ENCODE measurements at regions not wholly inside any gene's neighbourhood (a gene's known extent, or its start where the extent isn't known, plus 50 kb on each side); places are given as distances from the start of the nearest gene placed in this dataset.

- no peak for TF ChIP-seq CTCF (conservative IDR thresholded peaks at IDR 0.05; ENCODE audit: low read depth, low read length)
- no peak for DNase-seq (ENCODE audit: low read depth)
- no peak overlapping the region for H3K4me3 ChIP-seq (ENCODE audit: low read depth, low read length)
These were observed 772.5 kb downstream of the TRIML1 start for GRCh38 chr4:188911707-188912106.

DNA sequence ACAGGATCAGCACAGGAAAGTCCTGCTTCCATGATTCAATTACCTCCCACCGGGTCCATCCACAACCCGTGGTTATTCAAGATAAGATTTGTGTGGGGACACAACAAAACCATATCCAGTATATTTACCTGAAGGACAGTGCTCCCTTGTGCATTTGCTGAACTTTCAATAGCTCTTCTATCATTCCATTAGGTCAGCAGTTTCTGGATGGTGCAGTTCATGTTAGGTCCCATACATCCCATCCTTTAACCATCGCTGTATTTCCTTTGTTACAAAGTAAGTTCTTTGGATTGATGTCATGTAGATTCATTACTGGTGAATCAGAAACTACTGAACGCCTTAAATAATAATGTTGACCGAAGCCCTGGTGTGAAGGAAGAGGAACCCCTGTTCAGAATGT, 775.9 kb downstream of the TRIML1 start:
- TF ChIP-seq CTCF (conservative IDR thresholded peaks at IDR 0.05; ENCODE audit: low read depth, low read length): no peak

DNA sequence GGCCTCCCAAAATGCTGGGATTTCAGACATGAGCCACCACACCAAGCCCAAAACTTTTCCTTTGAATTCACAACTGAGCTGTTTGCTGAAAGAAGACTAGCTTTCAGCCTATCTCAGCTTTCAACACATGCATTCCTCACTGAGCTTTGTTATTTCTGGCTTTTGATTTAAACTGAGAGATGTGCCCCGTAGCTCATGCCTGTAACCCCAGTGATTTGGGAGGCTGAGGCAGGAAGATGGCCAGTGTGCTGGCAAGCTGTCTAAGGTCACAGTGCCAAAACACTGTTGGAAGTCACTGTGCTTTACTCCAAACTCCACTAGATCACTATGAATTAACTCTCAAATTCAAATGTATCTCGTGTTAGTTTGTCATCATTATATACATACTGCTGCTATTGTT, 779.5 kb downstream of the TRIML1 start:
- H3K4me3 ChIP-seq (ENCODE audit: low read depth, low read length): no peak overlapping the region
- no peak for TF ChIP-seq CTCF (conservative IDR thresholded peaks at IDR 0.05; ENCODE audit: low read depth, low read length)
- no peak for DNase-seq (ENCODE audit: low read depth)

More for the DNA sequence above, 775.9 kb downstream of the TRIML1 start:
- no peak overlapping the region for H3K4me3 ChIP-seq (ENCODE audit: low read depth, low read length)
- DNase-seq (ENCODE audit: low read depth): no peak

DNA sequence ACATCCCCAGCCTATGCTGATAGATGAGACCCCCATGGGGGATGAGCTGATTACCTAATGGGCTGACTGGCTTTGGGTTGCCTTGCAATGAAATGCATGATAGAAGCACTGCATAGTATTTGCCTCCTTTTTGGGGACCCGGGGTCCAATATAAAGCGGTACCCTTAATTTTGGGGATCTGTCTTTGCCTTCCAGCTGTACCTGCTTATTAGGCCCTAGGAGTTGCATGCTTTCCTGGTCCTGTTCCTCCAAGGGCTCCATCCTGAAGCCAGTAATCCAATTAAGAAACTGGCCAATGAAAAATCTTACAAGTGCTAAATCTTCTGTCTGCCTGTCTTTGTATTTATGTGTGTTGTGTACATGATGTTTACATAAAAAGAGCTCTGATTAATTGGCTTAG, 791.6 kb downstream of the TRIML1 start:
- no peak for TF ChIP-seq CTCF (conservative IDR thresholded peaks at IDR 0.05; ENCODE audit: low read depth, low read length)
- DNase-seq (ENCODE audit: low read depth): peak; percentile 2
- no peak overlapping the region for H3K4me3 ChIP-seq (ENCODE audit: low read depth, low read length)

- TF ChIP-seq CTCF (conservative IDR thresholded peaks at IDR 0.05; ENCODE audit: low read depth, low read length): no peak
- DNase-seq (ENCODE audit: low read depth): peak; percentile 13
- H3K4me3 ChIP-seq (ENCODE audit: low read depth, low read length): no peak overlapping the region
These were observed 795.2 kb downstream of the TRIML1 start for GRCh38 chr4:188934320-188934962.

GRCh38 chr4:188941524-188942119, 802.4 kb downstream of the TRIML1 start:
- no peak overlapping the region for H3K4me3 ChIP-seq (ENCODE audit: low read depth, low read length)
- no peak for TF ChIP-seq CTCF (conservative IDR thresholded peaks at IDR 0.05; ENCODE audit: low read depth, low read length)
- DNase-seq (ENCODE audit: low read depth): peak; percentile 88

DNA sequence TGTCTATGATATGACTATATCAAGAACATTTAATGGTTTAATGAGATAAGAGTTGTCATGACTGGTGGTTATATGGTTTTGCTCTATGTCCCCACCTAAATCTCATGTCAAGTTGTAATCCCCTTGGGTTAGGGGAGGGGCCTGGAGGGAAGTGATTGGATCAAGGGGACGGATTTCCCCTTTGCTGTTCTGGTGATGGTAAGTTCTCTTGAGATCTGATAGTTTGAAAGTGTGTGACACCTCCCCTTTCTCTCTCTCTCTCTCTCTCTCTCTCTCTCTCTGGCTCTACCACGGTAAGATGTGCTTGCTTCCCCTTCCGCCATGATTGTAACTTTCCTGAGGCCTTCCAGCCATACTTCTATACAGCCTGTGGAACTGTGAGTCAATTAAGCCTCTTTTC, 803.4 kb downstream of the TRIML1 start:
- DNase-seq (ENCODE audit: low read depth): no peak
- no peak overlapping the region for H3K4me3 ChIP-seq (ENCODE audit: low read depth, low read length)
- no peak for TF ChIP-seq CTCF (conservative IDR thresholded peaks at IDR 0.05; ENCODE audit: low read depth, low read length)
